Ureter (tissue), 1 donor: ENCODE measurements at regions not wholly inside any gene's neighbourhood (a gene's known extent, or its start where the extent isn't known, plus 50 kb on each side); places are given as distances from the start of the nearest gene placed in this dataset.
"Not testable (repeated sequence)": the region's sequence is repeated elsewhere in the genome, so short reads cannot be mapped to it uniquely, and the experiment has no call there.

Experiments
- DNase-seq: peaks from one replicate; pipeline ENCODE4 v3.0.0-alpha.2; 2020; ENCODE audit warnings: low spot score
- donor health status: DM: yes; HTN: yes; CAD: no.

- no peak for DNase-seq
These were observed 240.7 kb downstream of the TFEC start for GRCh38 chr7:115789901-115790300.

GRCh38 chr7:115789473-115789872 lies 241.1 kb downstream of the TFEC start:
- DNase-seq: not testable (repeated sequence)

- no peak for DNase-seq
These were observed 247.7 kb downstream of the TFEC start for GRCh38 chr7:115782696-115783490.

- DNase-seq: no peak
These were observed 251.0 kb downstream of the TFEC start for GRCh38 chr7:115779561-115779960.

- DNase-seq: no peak
These were observed 254.6 kb downstream of the TFEC start for GRCh38 chr7:115775981-115776380.

DNA sequence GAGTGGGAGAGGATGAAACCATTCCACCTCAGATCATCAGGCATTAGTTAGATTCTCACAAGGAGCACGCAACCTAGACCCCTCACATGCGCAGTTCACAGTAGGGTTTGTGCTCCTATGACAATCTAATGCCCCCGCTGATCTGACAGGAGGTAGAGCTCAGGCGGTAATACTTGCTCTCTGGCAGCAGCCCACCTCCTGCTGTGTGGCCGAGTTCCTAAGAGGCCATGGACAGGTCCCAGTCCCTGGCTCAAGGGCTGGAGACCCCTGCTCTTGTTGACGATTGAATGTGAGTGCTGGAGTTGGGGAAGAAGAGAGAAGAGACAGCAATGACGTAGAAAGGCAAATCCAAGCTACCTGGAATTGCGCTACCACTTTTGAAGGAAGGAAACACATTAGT lies 267.2 kb downstream of the TFEC start:
- no peak for DNase-seq

GRCh38 chr7:115758025-115758424 lies 272.5 kb downstream of the TFEC start:
- no peak for DNase-seq

- no peak for DNase-seq
These were observed 276.3 kb downstream of the TFEC start for GRCh38 chr7:115754226-115754625.

- no peak for DNase-seq
These were observed 280.6 kb downstream of the TFEC start for GRCh38 chr7:115749924-115750323.

- DNase-seq: no peak
These were observed 282.3 kb downstream of the TFEC start for GRCh38 chr7:115748123-115748738.

GRCh38 chr7:115747174-115747573 lies 283.4 kb downstream of the TFEC start:
- DNase-seq: no peak

- DNase-seq: no peak
These were observed 290.5 kb downstream of the TFEC start for GRCh38 chr7:115740043-115740442.

DNA sequence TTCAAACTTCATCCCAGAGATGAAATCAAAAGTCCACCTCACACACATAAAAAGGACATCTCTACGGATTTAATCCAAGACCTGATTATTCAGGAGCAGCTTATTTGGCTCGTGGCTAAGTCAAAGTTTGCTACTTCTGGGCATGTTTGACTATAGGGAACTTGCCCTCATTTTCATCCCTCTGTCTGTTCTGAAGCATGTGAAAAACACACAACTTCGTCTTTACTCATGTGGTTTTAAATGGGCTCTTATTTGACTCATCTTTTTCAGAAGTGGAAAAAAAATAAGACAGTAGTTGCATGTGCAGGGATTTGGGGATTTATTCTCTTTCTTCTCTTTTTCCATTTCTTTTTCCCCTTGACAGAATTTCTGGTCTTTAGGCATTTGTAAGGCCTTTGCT lies 295.9 kb downstream of the TFEC start:
- no peak for DNase-seq

- no peak for DNase-seq
These were observed 298.6 kb downstream of the TFEC start for GRCh38 chr7:115731796-115732471.

- DNase-seq: no peak
These were observed 302.0 kb downstream of the TFEC start for GRCh38 chr7:115728518-115728917.

- no peak for DNase-seq
These were observed 306.0 kb downstream of the TFEC start for GRCh38 chr7:115724400-115725056.

GRCh38 chr7:115722302-115722977 lies 308.1 kb downstream of the TFEC start:
- DNase-seq: no peak

GRCh38 chr7:115721293-115722217 lies 309.0 kb downstream of the TFEC start:
- no peak for DNase-seq

DNA sequence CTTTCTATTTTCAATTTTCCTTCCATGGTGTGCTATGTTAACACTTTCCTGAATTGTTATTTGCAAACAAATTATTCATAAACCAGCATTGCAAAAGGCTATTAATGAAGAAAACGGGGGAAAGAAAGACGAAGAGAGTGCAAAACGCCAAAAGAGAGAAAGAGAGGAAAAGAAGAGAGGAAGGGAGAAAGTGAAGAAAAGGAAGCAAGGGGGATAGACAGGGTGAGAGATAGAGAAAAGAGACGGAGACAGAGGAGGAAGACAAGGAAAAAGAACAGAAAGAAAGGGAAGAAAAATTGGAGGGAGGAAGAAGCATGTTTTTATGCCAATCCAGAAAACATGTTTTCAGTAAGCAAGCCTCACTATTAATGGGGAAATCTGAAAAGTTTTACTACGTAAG lies 310.6 kb downstream of the TFEC start:
- DNase-seq: no peak

DNA sequence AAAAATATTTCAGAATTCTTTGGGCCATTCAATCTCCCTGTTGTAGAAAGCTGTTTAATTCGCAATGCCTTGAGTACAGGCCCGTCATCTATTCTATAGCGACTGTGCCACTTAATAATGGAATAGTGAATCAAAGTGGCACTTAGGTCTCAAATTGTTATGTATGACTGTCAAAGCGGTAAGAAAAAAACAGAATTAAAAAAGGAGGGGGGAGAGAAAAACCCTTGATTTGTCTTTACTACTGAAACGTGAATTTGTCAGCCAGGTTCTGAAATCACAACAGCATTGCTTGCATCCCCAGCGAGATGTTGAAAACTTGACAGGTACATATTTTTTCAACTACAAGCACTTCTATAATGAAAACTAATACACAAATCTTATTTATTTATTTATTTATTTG lies 320.9 kb downstream of the TFEC start:
- DNase-seq: no peak

GRCh38 chr7:115708013-115708341 lies 322.6 kb downstream of the TFEC start:
- DNase-seq: no peak
